MV-4-11 (cell line): ENCODE measurements at regions not wholly inside any gene's neighbourhood (a gene's known extent, or its start where the extent isn't known, plus 50 kb on each side); places are given as distances from the start of the nearest gene placed in this dataset.
"Not testable (repeated sequence)": the region's sequence is repeated elsewhere in the genome, so short reads cannot be mapped to it uniquely, and the experiment has no call there.

Experiments
- DNase-seq: peaks from one replicate; lab custom pipeline; 2025; lab: John Stamatoyannopoulos, UW

- DNase-seq = no peak
Observed at GRCh38 chr3:98705212-98705611, 57.9 kb upstream of the ST3GAL6 start.

DNA sequence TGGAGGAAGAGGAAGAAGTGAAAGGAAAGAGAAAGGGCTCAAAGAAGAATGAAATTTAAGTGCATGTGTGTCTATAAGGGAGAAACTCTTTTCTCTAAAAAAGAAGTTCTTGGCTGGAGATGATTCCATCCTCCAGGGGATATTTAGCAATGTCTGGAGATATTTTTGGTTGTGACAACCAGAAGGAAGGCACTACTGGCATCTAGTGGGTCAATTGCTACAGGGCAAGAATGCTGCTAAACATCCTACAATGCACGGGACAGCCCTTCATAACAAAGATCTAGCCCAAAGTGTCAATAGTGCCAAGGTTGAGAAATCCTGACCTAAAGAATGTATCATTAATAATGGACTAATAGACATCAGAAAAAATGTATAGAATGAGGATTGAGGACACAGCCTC is 57.4 kb upstream of the ST3GAL6 start:
- DNase-seq = peak; percentile 51

- peak; percentile 37 for DNase-seq
Observed at GRCh38 chr3:98708681-98709080, 54.5 kb upstream of the ST3GAL6 start.

DNA sequence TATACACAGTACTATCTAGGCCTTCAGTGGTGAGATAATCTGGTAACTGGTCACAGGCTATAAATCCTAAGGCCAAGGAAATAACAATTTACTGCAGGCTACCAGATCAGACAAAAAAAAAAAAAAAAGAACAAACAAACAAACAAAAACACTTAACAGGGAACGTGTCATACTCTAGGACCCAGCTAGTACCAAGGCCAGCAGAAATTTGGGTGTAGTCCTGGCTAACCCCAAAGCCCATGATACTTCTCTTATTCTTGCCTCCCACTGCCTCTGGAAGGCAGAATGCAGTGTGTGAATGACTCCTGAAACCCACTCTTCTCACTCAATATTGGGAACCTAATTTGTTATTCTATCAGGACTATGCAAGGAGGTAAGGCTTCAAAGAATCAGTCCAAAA is 53.7 kb upstream of the ST3GAL6 start:
- DNase-seq = no peak

DNA sequence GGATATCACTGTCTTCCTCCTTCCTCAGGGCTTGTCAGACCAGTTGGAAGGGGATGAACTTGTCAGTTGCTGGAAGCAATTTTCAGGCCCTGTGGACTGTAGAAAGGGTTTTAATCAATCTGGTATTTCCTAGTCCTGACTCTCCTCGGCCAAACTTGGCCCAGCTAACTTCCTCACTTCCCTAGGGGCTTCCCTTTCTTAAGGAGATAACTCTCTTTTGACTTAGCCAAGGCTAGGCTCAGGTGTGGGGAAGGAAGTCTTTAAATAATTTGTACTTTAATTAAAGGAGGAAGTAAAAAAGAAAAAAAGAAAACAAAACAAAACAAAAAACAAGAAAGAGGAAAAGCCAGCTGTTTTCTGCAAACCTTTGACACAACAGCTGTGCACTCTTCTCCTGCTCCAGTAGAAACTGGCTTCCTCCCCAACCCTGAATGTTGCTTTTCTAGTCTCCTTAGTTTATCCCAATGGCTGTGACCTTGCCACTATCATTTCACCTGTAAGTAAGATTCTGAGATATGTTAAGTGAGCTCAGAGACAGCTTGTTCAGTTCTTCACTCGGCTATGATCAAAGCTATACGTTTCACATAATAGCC is 53.0 kb upstream of the ST3GAL6 start:
- DNase-seq = no peak

DNA sequence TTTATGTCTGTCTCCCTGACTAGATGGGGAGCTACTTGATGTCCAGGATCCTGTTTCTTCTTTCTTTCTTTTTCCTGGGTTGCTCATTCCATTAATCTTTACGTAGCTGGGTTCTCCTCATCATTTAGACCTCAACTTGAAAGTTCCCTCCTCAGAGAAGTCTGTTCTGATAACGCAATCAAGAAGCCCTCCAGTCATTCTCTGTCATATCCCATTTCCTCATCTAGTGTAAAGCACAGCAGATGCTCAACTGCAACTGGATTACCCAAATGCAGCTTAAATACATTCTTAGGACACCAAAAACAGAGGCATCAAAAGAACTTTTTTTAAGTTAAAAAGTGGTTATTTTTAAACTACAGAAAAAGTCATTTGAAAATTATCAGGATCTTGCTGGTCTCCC is 51.7 kb upstream of the ST3GAL6 start:
- DNase-seq = peak; percentile 46

DNA sequence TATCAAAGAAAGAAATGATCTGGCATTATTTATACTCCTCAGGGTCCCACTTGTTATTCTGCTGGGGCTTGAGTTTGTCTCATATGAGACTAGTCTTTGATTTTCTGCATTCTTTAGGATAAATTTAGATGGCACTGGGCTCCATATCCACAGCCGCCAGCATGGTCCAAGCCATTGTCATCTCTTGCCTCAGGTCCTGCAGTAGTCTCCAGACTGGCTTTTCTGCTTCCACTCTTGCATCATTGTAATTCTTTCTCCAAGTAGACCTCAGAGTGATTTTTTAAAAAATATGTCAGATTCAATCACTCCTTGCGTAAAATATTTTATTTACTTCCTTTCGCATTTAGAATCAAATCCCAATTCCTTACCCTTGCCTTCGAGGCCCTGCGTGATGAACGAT is 50.4 kb upstream of the ST3GAL6 start:
- no peak for DNase-seq

GRCh38 chr3:98713332-98713731 is 49.8 kb upstream of the ST3GAL6 start:
- DNase-seq = not testable (repeated sequence)
